SK-MEL-5 (cell line): ENCODE measurements at regions not wholly inside any gene's neighbourhood (a gene's known extent, or its start where the extent isn't known, plus 50 kb on each side); places are given as distances from the start of the nearest gene placed in this dataset.

Experiments used
- DNase-seq: peaks from one replicate; pipeline ENCODE4 v3.0.0-alpha.2; 2016; ENCODE audit warnings: low read depth, low spot score
- in situ Hi-C: cut with HindIII; loops from 2 replicates; pipeline ENCODE4 v1.10.0; 2016; ENCODE audit warnings: low sequenced_read_pairs, high pct_unique_total_duplicates, low pct_unique_long_range_greater_than_20kb

GRCh38 chr4:164484551-164484950 lies 269.4 kb upstream of the SMIM31 start:
- in situ Hi-C loops, result no loop called here
- DNase-seq, result no peak

GRCh38 chr4:164485136-164485535 lies 268.8 kb upstream of the SMIM31 start:
- in situ Hi-C loops, result no loop called here

GRCh38 chr4:164488114-164488513 lies 265.8 kb upstream of the SMIM31 start:
- in situ Hi-C loops, result no loop called here
- DNase-seq, result no peak

More at GRCh38 chr4:164485136-164485535, 268.8 kb upstream of the SMIM31 start:
- no peak for DNase-seq

- in situ Hi-C loops, result no loop called here
- no peak for DNase-seq
These were observed 252.9 kb upstream of the SMIM31 start for GRCh38 chr4:164501074-164501473.

- DNase-seq, result no peak
- in situ Hi-C loops, result no loop called here
These were observed 250.1 kb upstream of the SMIM31 start for GRCh38 chr4:164503874-164504273.

- DNase-seq, result no peak
- in situ Hi-C loops, result no loop called here
These were observed 245.8 kb upstream of the SMIM31 start for GRCh38 chr4:164508097-164508496.

- in situ Hi-C loops, result no loop called here
- no peak for DNase-seq
These were observed 245.2 kb upstream of the SMIM31 start for GRCh38 chr4:164508771-164509170.

GRCh38 chr4:164509951-164510350 lies 244.0 kb upstream of the SMIM31 start:
- DNase-seq, result no peak
- in situ Hi-C loops, result no loop called here

- no peak for DNase-seq
- in situ Hi-C loops, result no loop called here
These were observed 241.8 kb upstream of the SMIM31 start for GRCh38 chr4:164512124-164512523.

- in situ Hi-C loops, result no loop called here
These were observed 239.2 kb upstream of the SMIM31 start for GRCh38 chr4:164514765-164515164.

GRCh38 chr4:164524789-164525188 lies 229.1 kb upstream of the SMIM31 start:
- no peak for DNase-seq
- in situ Hi-C loops, result no loop called here

More at GRCh38 chr4:164514765-164515164, 239.2 kb upstream of the SMIM31 start:
- DNase-seq, result no peak

GRCh38 chr4:164526933-164527583 lies 226.9 kb upstream of the SMIM31 start:
- in situ Hi-C loops, result no loop called here
- DNase-seq, result no peak

GRCh38 chr4:164529058-164529457 lies 224.9 kb upstream of the SMIM31 start:
- no peak for DNase-seq
- in situ Hi-C loops, result no loop called here

- in situ Hi-C loops, result no loop called here
- no peak for DNase-seq
These were observed 224.4 kb upstream of the SMIM31 start for GRCh38 chr4:164529486-164529885.

GRCh38 chr4:164531336-164531735 lies 222.6 kb upstream of the SMIM31 start:
- in situ Hi-C loops, result no loop called here
- DNase-seq, result no peak

GRCh38 chr4:164536814-164537213 lies 217.1 kb upstream of the SMIM31 start:
- DNase-seq, result peak; percentile 4

GRCh38 chr4:164538097-164538496 lies 215.8 kb upstream of the SMIM31 start:
- in situ Hi-C loops, result no loop called here
- no peak for DNase-seq

More at GRCh38 chr4:164536814-164537213, 217.1 kb upstream of the SMIM31 start:
- in situ Hi-C loops, result no loop called here

GRCh38 chr4:164540987-164541386 lies 212.9 kb upstream of the SMIM31 start:
- no peak for DNase-seq
- in situ Hi-C loops, result no loop called here

- in situ Hi-C loops, result no loop called here
- no peak for DNase-seq
These were observed 211.5 kb upstream of the SMIM31 start for GRCh38 chr4:164542431-164542830.
